Renal cortical epithelial cell (primary cell): ENCODE measurements at regions not wholly inside any gene's neighbourhood (a gene's known extent, or its start where the extent isn't known, plus 50 kb on each side); places are given as distances from the start of the nearest gene placed in this dataset.
A peak's percentile ranks its signal among the peaks of the same experiment; 100 is the strongest.
"Not testable (repeated sequence)": the region's sequence is repeated elsewhere in the genome, so short reads cannot be mapped to it uniquely, and the experiment has no call there.

ENCODE experiments used
- DNase-seq: peaks from one replicate; pipeline ENCODE4 v3.0.0-alpha.2; 2011; ENCODE audit warnings: low read depth

GRCh38 chr3:55297245-55297644 is 189.9 kb downstream of the WNT5A start:
- no peak for DNase-seq

- DNase-seq: no peak
These were observed 190.3 kb downstream of the WNT5A start for GRCh38 chr3:55296791-55297190.

GRCh38 chr3:55296030-55296429 is 191.1 kb downstream of the WNT5A start:
- no peak for DNase-seq

- DNase-seq: no peak
These were observed 192.5 kb downstream of the WNT5A start for GRCh38 chr3:55294557-55294956.

GRCh38 chr3:55292360-55292759 is 194.7 kb downstream of the WNT5A start:
- peak; percentile 7 for DNase-seq

GRCh38 chr3:55288657-55289056 is 198.4 kb downstream of the WNT5A start:
- DNase-seq: no peak

GRCh38 chr3:55286693-55287092 is 200.4 kb downstream of the WNT5A start:
- no peak for DNase-seq

GRCh38 chr3:55285156-55285555 is 201.9 kb downstream of the WNT5A start:
- no peak for DNase-seq

GRCh38 chr3:55283441-55283925 is 203.6 kb downstream of the WNT5A start:
- DNase-seq: no peak

GRCh38 chr3:55282994-55283393 is 204.1 kb downstream of the WNT5A start:
- no peak for DNase-seq

- peak; percentile 9 for DNase-seq
These were observed 215.0 kb downstream of the WNT5A start for GRCh38 chr3:55272031-55272645.

- peak; percentile 64 for DNase-seq
These were observed 215.6 kb downstream of the WNT5A start for GRCh38 chr3:55271549-55271948.

GRCh38 chr3:55270976-55271375 is 216.1 kb downstream of the WNT5A start:
- peak; percentile 26 for DNase-seq

- no peak for DNase-seq
These were observed 217.5 kb downstream of the WNT5A start for GRCh38 chr3:55269636-55270035.

GRCh38 chr3:55269096-55269495 is 218.0 kb downstream of the WNT5A start:
- no peak for DNase-seq

- peak; percentile 89 for DNase-seq
These were observed 219.7 kb downstream of the WNT5A start for GRCh38 chr3:55267206-55267930.

GRCh38 chr3:55264919-55265318 is 222.2 kb downstream of the WNT5A start:
- no peak for DNase-seq

GRCh38 chr3:55252921-55253320 is 234.2 kb downstream of the WNT5A start:
- peak; percentile 30 for DNase-seq

GRCh38 chr3:55249156-55249555 is 237.9 kb downstream of the WNT5A start:
- not testable (repeated sequence) for DNase-seq

GRCh38 chr3:55247666-55248065 is 239.4 kb downstream of the WNT5A start:
- no peak for DNase-seq

GRCh38 chr3:55246033-55246432 is 241.1 kb downstream of the WNT5A start:
- no peak for DNase-seq

GRCh38 chr3:55245351-55245750 is 241.8 kb downstream of the WNT5A start:
- DNase-seq: no peak

- no peak for DNase-seq
These were observed 242.9 kb downstream of the WNT5A start for GRCh38 chr3:55244247-55244646.
